ENCODE measurements at regions not wholly inside any gene's neighbourhood (a gene's known extent, or its start where the extent isn't known, plus 50 kb on each side); places are given as distances from the start of the nearest gene placed in this dataset.

DNA sequence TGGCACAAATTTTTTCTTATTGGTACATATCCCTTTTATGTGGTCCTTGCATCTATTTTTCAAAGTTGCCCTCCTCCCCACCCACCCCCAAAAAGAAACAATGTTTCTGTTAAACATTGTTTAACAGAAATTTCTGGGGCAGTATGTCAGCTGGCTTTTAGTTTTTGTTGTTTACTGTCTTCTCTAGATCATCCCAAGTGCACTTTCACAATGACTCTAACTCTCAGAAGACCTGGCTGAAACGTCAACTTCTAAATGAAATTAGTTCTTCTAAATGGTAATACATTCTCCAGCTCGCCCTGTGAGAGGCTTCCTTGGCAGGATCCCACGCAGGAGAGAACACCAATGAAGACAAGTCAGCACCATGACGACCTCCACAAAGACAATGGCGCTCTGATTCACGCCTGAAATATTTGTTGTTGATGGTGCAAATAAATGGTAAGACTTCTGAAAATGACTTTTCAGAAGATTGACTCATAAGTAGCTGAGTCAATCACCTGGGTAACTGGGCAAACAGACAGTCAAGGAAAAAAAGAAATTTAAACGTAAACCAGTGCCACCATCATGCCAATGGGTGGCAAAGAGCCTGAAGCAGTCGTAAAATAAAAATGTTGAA, 293.7 kb downstream of the FZD1 start:
- no peak for TF ChIP-seq CTCF (IDR thresholded peaks at IDR 0.05)
- intact Hi-C loops (cut with micrococcal nuclease): no loop called here
- Mint-ChIP-seq H3K27ac (no peak overlapping the region), H3K4me1 (no peaks in the 10 kb centered on the region), H3K36me3 (no peaks in the 10 kb centered on the region), H3K9me3 (peaks cover 7 to 9% of the 10 kb centered on the region in 2 donors), H3K27me3 (ENCODE audit: low read depth in 2 of 2) (no peaks in the 10 kb centered on the region), H3K4me3 (no peak overlapping the region)
- Histone ChIP-seq H3K4me3 (ENCODE audit: low read length) (no peak overlapping the region), H3K36me3 (ENCODE audit: control insufficient read depth, insufficient read depth, low read length) (no peaks in the 10 kb centered on the region), H3K4me1 (ENCODE audit: control insufficient read depth, insufficient read depth, low read length) (no peaks in the 10 kb centered on the region), H3K27me3 (ENCODE audit: control insufficient read depth, insufficient read depth, low read length) (no peaks in the 10 kb centered on the region), H3K27ac (ENCODE audit: low read length) (no peak overlapping the region), H3K9me3 (ENCODE audit: control insufficient read depth, insufficient read depth, low read length) (peaks cover 5% of the 10 kb centered on the region)
- ATAC-seq: no peak
- WGBS (ENCODE audit: insufficient coverage): 80% methylated on average over 8 of the region's 8 CpGs
- no peak for DNase-seq

GRCh38 chr7:91559947-91560346, 295.7 kb downstream of the FZD1 start:
- WGBS (ENCODE audit: insufficient coverage): 96% methylated on average over 2 of the region's 2 CpGs
- H3K9me3 ChIP-seq (ENCODE audit: control insufficient read depth, insufficient read depth, low read length): peaks cover 5% of the 10 kb centered on the region
- H3K4me3 ChIP-seq (ENCODE audit: low read length): no peak overlapping the region
- Mint-ChIP-seq H3K27ac (no peak overlapping the region), H3K9me3 (peaks cover 6 to 9% of the 10 kb centered on the region in 2 donors), H3K36me3 (no peaks in the 10 kb centered on the region), H3K4me3 (no peak overlapping the region), H3K27me3 (ENCODE audit: low read depth in 2 of 2) (no peaks in the 10 kb centered on the region), H3K4me1 (no peaks in the 10 kb centered on the region)
- no peak for TF ChIP-seq CTCF (IDR thresholded peaks at IDR 0.05)
- ATAC-seq (no peak), DNase-seq (no peak)
- no peaks in the 10 kb centered on the region for H3K36me3 ChIP-seq (ENCODE audit: control insufficient read depth, insufficient read depth, low read length)
- no peak overlapping the region for H3K27ac ChIP-seq (ENCODE audit: low read length)
- no peaks in the 10 kb centered on the region for H3K27me3 ChIP-seq (ENCODE audit: control insufficient read depth, insufficient read depth, low read length)
- intact Hi-C loops (cut with micrococcal nuclease): loop anchor here (5.0 kb wide), 1 partner anchor 37 kb away; no protein-coding TSS in a partner anchor
- no peaks in the 10 kb centered on the region for H3K4me1 ChIP-seq (ENCODE audit: control insufficient read depth, insufficient read depth, low read length)

DNA sequence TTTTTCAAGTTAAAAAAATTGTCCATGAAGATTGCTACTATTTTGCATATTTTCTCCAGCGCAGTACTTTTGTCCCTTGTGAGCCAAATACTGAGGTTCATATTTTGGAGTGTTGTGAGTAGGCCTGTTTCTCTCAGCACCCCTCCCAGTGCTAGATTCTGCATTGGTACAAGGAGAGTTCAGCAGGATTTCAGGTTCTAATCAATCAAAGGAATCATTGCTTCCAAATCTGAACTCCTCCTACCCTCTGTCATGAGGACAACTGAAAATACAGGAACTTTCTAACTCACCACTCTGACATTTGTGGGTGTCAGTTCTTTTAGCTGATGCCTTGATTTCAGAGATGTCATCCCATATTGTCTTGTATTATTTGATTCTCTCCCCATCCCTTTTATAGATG, 299.9 kb downstream of the FZD1 start:
- Mint-ChIP-seq H3K27ac (no peak overlapping the region), H3K9me3 (peaks cover 4 to 12% of the 10 kb centered on the region in 2 donors), H3K27me3 (ENCODE audit: low read depth in 2 of 2) (no peaks in the 10 kb centered on the region), H3K36me3 (no peaks in the 10 kb centered on the region), H3K4me3 (no peak overlapping the region), H3K4me1 (no peaks in the 10 kb centered on the region)
- ATAC-seq: no peak
- Histone ChIP-seq H3K27me3 (ENCODE audit: control insufficient read depth, insufficient read depth, low read length) (no peaks in the 10 kb centered on the region), H3K36me3 (ENCODE audit: control insufficient read depth, insufficient read depth, low read length) (no peaks in the 10 kb centered on the region), H3K9me3 (ENCODE audit: control insufficient read depth, insufficient read depth, low read length) (peaks cover 8% of the 10 kb centered on the region), H3K27ac (ENCODE audit: low read length) (no peak overlapping the region), H3K4me1 (ENCODE audit: control insufficient read depth, insufficient read depth, low read length) (no peaks in the 10 kb centered on the region), H3K4me3 (ENCODE audit: low read length) (no peak overlapping the region)
- 63% methylated on average over 1 of the region's 1 CpG for WGBS (ENCODE audit: insufficient coverage)
- no peak for TF ChIP-seq CTCF (IDR thresholded peaks at IDR 0.05)
- intact Hi-C loops (cut with micrococcal nuclease): loop anchor here (5.0 kb wide), 1 partner anchor 33 kb away; no protein-coding TSS in a partner anchor
- DNase-seq: no peak

- H3K9me3 Mint-ChIP-seq: peaks cover 5 to 11% of the 10 kb centered on the region in 2 donors
- 67% methylated on average over 1 of the region's 1 CpG for WGBS (ENCODE audit: insufficient coverage)
- no peak overlapping the region for H3K27ac Mint-ChIP-seq
- intact Hi-C loops (cut with micrococcal nuclease): loop anchor here (5.0 kb wide), 1 partner anchor 33 kb away; no protein-coding TSS in a partner anchor
- H3K27me3 Mint-ChIP-seq (ENCODE audit: low read depth in 2 of 2): no peaks in the 10 kb centered on the region
- Histone ChIP-seq H3K9me3 (ENCODE audit: control insufficient read depth, insufficient read depth, low read length) (peaks cover 6% of the 10 kb centered on the region), H3K4me3 (ENCODE audit: low read length) (no peak overlapping the region), H3K27me3 (ENCODE audit: control insufficient read depth, insufficient read depth, low read length) (no peaks in the 10 kb centered on the region), H3K36me3 (ENCODE audit: control insufficient read depth, insufficient read depth, low read length) (no peaks in the 10 kb centered on the region), H3K4me1 (ENCODE audit: control insufficient read depth, insufficient read depth, low read length) (no peaks in the 10 kb centered on the region), H3K27ac (ENCODE audit: low read length) (no peak overlapping the region)
- no peaks in the 10 kb centered on the region for H3K4me1 Mint-ChIP-seq
- DNase-seq (no peak), ATAC-seq (no peak)
- H3K36me3 Mint-ChIP-seq: no peaks in the 10 kb centered on the region
- no peak for TF ChIP-seq CTCF (IDR thresholded peaks at IDR 0.05)
- H3K4me3 Mint-ChIP-seq: no peak overlapping the region
These were observed 300.3 kb downstream of the FZD1 start for GRCh38 chr7:91564541-91564940.

Data from natural killer cell (primary cell).